ENCODE measurements at regions not wholly inside any gene's neighbourhood (a gene's known extent, or its start where the extent isn't known, plus 50 kb on each side); places are given as distances from the start of the nearest gene placed in this dataset.
A peak's percentile ranks its signal among the peaks of the same experiment; 100 is the strongest.

- Histone ChIP-seq H3K9me2 (ENCODE audit: insufficient read depth, low read length) (no peaks in the 10 kb centered on the region), H3K4me3 (ENCODE audit: low read depth, low read length, poor library complexity, severe bottlenecking) (no peak overlapping the region), H3K9me3 (ENCODE audit: low read length) (no peaks in the 10 kb centered on the region), H3K4me1 (ENCODE audit: insufficient read depth, low read length, poor library complexity, severe bottlenecking) (peaks cover 65% of the 10 kb centered on the region), H2AFZ (ENCODE audit: low read length) (peak overlapping the region; percentile 87), H3K79me2 (ENCODE audit: insufficient read depth, low read depth, low read length) (peaks cover 18% of the 10 kb centered on the region; the same call in 1 of the 2 replicates), H3K27ac (ENCODE audit: low read depth, low read length, poor library complexity, severe bottlenecking) (peak overlapping the region; percentile 98), H4K20me1 (ENCODE audit: insufficient read depth, low read length) (no peaks in the 10 kb centered on the region), H3K36me3 (ENCODE audit: insufficient read depth, low read length) (peaks cover 4% of the 10 kb centered on the region; the same call in 1 of the 2 replicates), H3K4me2 (ENCODE audit: low read length) (peak overlapping the region; percentile 91)
- ChIA-PET CTCF (ENCODE audit: unreplicated experiment) (interaction anchor here (1.0 to 1.8 kb wide), 2 partner anchors 14 to 92 kb away, joined by 3 to 10 read pairs; no protein-coding TSS in a partner anchor), POLR2A (interaction anchor here (0.7 to 10.0 kb wide), 19 partner anchors 11 to 318 kb away, joined by 3 to 238 read pairs (median 5); partner anchors contain the start of gene BTG1)
- TF ChIP-seq CTCF (conservative IDR thresholded peaks at IDR 0.05; ENCODE audit: low read length) (no peak), EZH2phosphoT487 (IDR thresholded peaks at IDR 0.05; ENCODE audit: borderline replicate concordance, low read depth, low read length) (no peak)
- peak; percentile 58 for DNase-seq (ENCODE audit: low spot score)
- BruUV-seq (replicated peaks), result no TSS peak
- intact Hi-C loops (cut with micrococcal nuclease; ENCODE audit: unreplicated experiment), result no loop called here
These were observed 240.7 kb upstream of the PLEKHG7 start for GRCh38 chr12:92462049-92462448.

GRCh38 chr12:92459850-92460249 lies 242.9 kb upstream of the PLEKHG7 start:
- DNase-seq (ENCODE audit: low spot score), result no peak
- no peak for TF ChIP-seq EZH2phosphoT487 (IDR thresholded peaks at IDR 0.05; ENCODE audit: borderline replicate concordance, low read depth, low read length)
- TF ChIP-seq CTCF (conservative IDR thresholded peaks at IDR 0.05; ENCODE audit: low read length), result no peak
- no peak overlapping the region for H3K27ac ChIP-seq (ENCODE audit: low read depth, low read length, poor library complexity, severe bottlenecking)
- H3K4me2 ChIP-seq (ENCODE audit: low read length), result no peak overlapping the region
- peaks cover 52% of the 10 kb centered on the region for H3K4me1 ChIP-seq (ENCODE audit: insufficient read depth, low read length, poor library complexity, severe bottlenecking)
- H3K79me2 ChIP-seq (ENCODE audit: insufficient read depth, low read depth, low read length), result peaks cover 10% of the 10 kb centered on the region; the same call in 1 of the 2 replicates
- H2AFZ ChIP-seq (ENCODE audit: low read length), result peak overlapping the region; percentile 11; the same call in 1 of the 2 replicates
- no peaks in the 10 kb centered on the region for H3K9me3 ChIP-seq (ENCODE audit: low read length)
- POLR2A ChIA-PET, result interaction anchor here (0.5 to 10.0 kb wide), 6 partner anchors 10 to 251 kb away, joined by 3 to 238 read pairs (median 3); no protein-coding TSS in a partner anchor
- BruUV-seq (replicated peaks), result no TSS peak
- intact Hi-C loops (cut with micrococcal nuclease; ENCODE audit: unreplicated experiment), result no loop called here
- H3K4me3 ChIP-seq (ENCODE audit: low read depth, low read length, poor library complexity, severe bottlenecking), result no peak overlapping the region
- no peaks in the 10 kb centered on the region for H3K9me2 ChIP-seq (ENCODE audit: insufficient read depth, low read length)
- CTCF ChIA-PET (ENCODE audit: unreplicated experiment), result no interaction called here
- H3K36me3 ChIP-seq (ENCODE audit: insufficient read depth, low read length), result peaks cover 4% of the 10 kb centered on the region; the same call in 1 of the 2 replicates
- no peaks in the 10 kb centered on the region for H4K20me1 ChIP-seq (ENCODE audit: insufficient read depth, low read length)

- TF ChIP-seq EZH2phosphoT487 (IDR thresholded peaks at IDR 0.05; ENCODE audit: borderline replicate concordance, low read depth, low read length) (no peak), CTCF (conservative IDR thresholded peaks at IDR 0.05; ENCODE audit: low read length) (no peak)
- Histone ChIP-seq H3K4me2 (ENCODE audit: low read length) (no peak overlapping the region), H3K9me3 (ENCODE audit: low read length) (no peaks in the 10 kb centered on the region), H3K4me3 (ENCODE audit: low read depth, low read length, poor library complexity, severe bottlenecking) (no peak overlapping the region), H3K79me2 (ENCODE audit: insufficient read depth, low read depth, low read length) (peaks cover 2% of the 10 kb centered on the region; the same call in 1 of the 2 replicates), H3K36me3 (ENCODE audit: insufficient read depth, low read length) (peaks cover 4% of the 10 kb centered on the region; the same call in 1 of the 2 replicates), H3K9me2 (ENCODE audit: insufficient read depth, low read length) (no peaks in the 10 kb centered on the region), H3K27ac (ENCODE audit: low read depth, low read length, poor library complexity, severe bottlenecking) (no peak overlapping the region), H4K20me1 (ENCODE audit: insufficient read depth, low read length) (no peaks in the 10 kb centered on the region), H2AFZ (ENCODE audit: low read length) (no peak overlapping the region), H3K4me1 (ENCODE audit: insufficient read depth, low read length, poor library complexity, severe bottlenecking) (peaks cover 43% of the 10 kb centered on the region)
- ChIA-PET POLR2A (interaction anchor here (1.0 to 10.0 kb wide), 3 partner anchors 9 to 25 kb away, joined by 3 to 238 read pairs (median 5); no protein-coding TSS in a partner anchor), CTCF (ENCODE audit: unreplicated experiment) (no interaction called here)
- BruUV-seq (replicated peaks), result no TSS peak
- intact Hi-C loops (cut with micrococcal nuclease; ENCODE audit: unreplicated experiment), result no loop called here
- DNase-seq (ENCODE audit: low spot score), result no peak
These were observed 243.8 kb upstream of the PLEKHG7 start for GRCh38 chr12:92458996-92459395.

Measured in OCI-LY7 (cell line).